Colonic mucosa (tissue), 4 donors: ENCODE measurements at regions not wholly inside any gene's neighbourhood (a gene's known extent, or its start where the extent isn't known, plus 50 kb on each side); places are given as distances from the start of the nearest gene placed in this dataset.

Experiments used
- DNase-seq: peaks from one replicate; pipeline ENCODE4 v3.0.0-alpha.2; 2020
- H3K27ac ChIP-seq: fragments of 200-600 bp; one replicate; pipeline ENCODE4 v1.8.0; 2021
- H3K27me3 ChIP-seq: fragments of 200-600 bp; one replicate; pipeline ENCODE4 v1.8.0; 2021
- H3K36me3 ChIP-seq: fragments of 200-600 bp; one replicate; pipeline ENCODE4 v1.8.0; 2021
- H3K4me1 ChIP-seq: fragments of 200-600 bp; one replicate; pipeline ENCODE4 v1.8.0; 2021; ENCODE audit warnings: mild to moderate bottlenecking
- H3K4me3 ChIP-seq: fragments of 200-600 bp; one replicate; pipeline ENCODE4 v1.8.0; 2021
- H3K9ac ChIP-seq, 2 donors: one replicate each; pipeline ENCODE4 v1.7.0; 2013; ENCODE audit warnings: control low read depth in 2 of 2, low read depth in 2 of 2, low read length in 2 of 2
- H3K9me3 ChIP-seq: fragments of 200-600 bp; one replicate; pipeline ENCODE4 v1.8.0; 2021
- CTCF ChIP-seq: fragments of 200-600 bp; IDR thresholded peaks from one replicate; pipeline ENCODE4 v1.8.0; 2022; ENCODE audit warnings: antibody characterized with exemption, mild to moderate bottlenecking
- intact Hi-C: fragments of 100-400 bp; cut with DNase I; formaldehyde crosslinking; loops from one replicate; pipeline ENCODE4 v1.14.1; 2022
- donor health status: healthy.
- donor health status: DM: no; HTN: no; CAD: no.
- donor health status: DM: no; HTN: no; CAD: no.

- Histone ChIP-seq H3K9me3 (no peaks in the 10 kb centered on the region), H3K27me3 (no peaks in the 10 kb centered on the region), H3K9ac (no peak overlapping the region), H3K4me1 (no peaks in the 10 kb centered on the region), H3K4me3 (no peak overlapping the region), H3K36me3 (no peaks in the 10 kb centered on the region), H3K27ac (no peak overlapping the region)
- intact Hi-C loops = no loop called here
- no peak for TF ChIP-seq CTCF
- no peak for DNase-seq
These were observed 425.9 kb upstream of the PCDH7 start for GRCh38 chr4:30294295-30294694.

- H3K4me1 ChIP-seq = no peaks in the 10 kb centered on the region
- no peak overlapping the region for H3K9ac ChIP-seq
- no peaks in the 10 kb centered on the region for H3K9me3 ChIP-seq
- no peak overlapping the region for H3K27ac ChIP-seq
- H3K36me3 ChIP-seq = no peaks in the 10 kb centered on the region
- TF ChIP-seq CTCF = no peak
- H3K4me3 ChIP-seq = no peak overlapping the region
- no peak for DNase-seq
- intact Hi-C loops = no loop called here
- H3K27me3 ChIP-seq = no peaks in the 10 kb centered on the region
These were observed 424.5 kb upstream of the PCDH7 start for GRCh38 chr4:30295652-30296051.

- intact Hi-C loops = no loop called here
- no peak overlapping the region for H3K4me3 ChIP-seq
- H3K27ac ChIP-seq = no peak overlapping the region
- no peaks in the 10 kb centered on the region for H3K36me3 ChIP-seq
- H3K9me3 ChIP-seq = no peaks in the 10 kb centered on the region
- H3K4me1 ChIP-seq = no peaks in the 10 kb centered on the region
- H3K27me3 ChIP-seq = no peaks in the 10 kb centered on the region
- H3K9ac ChIP-seq = no peak overlapping the region
- no peak for DNase-seq
- TF ChIP-seq CTCF = no peak
These were observed 406.2 kb upstream of the PCDH7 start for GRCh38 chr4:30314001-30314400.

- Histone ChIP-seq H3K27ac (no peak overlapping the region), H3K9ac (no peak overlapping the region), H3K27me3 (no peaks in the 10 kb centered on the region), H3K9me3 (no peaks in the 10 kb centered on the region), H3K4me3 (no peak overlapping the region), H3K4me1 (no peaks in the 10 kb centered on the region), H3K36me3 (no peaks in the 10 kb centered on the region)
- DNase-seq = no peak
- intact Hi-C loops = no loop called here
- no peak for TF ChIP-seq CTCF
These were observed 389.1 kb upstream of the PCDH7 start for GRCh38 chr4:30330894-30331652.

- no peaks in the 10 kb centered on the region for H3K4me1 ChIP-seq
- no peaks in the 10 kb centered on the region for H3K9me3 ChIP-seq
- DNase-seq = no peak
- H3K4me3 ChIP-seq = no peak overlapping the region
- H3K9ac ChIP-seq = no peak overlapping the region
- H3K36me3 ChIP-seq = no peaks in the 10 kb centered on the region
- H3K27me3 ChIP-seq = no peaks in the 10 kb centered on the region
- no peak for TF ChIP-seq CTCF
- intact Hi-C loops = no loop called here
- H3K27ac ChIP-seq = no peak overlapping the region
These were observed 378.4 kb upstream of the PCDH7 start for GRCh38 chr4:30341731-30342130.
